ENCODE measurements at regions not wholly inside any gene's neighbourhood (a gene's known extent, or its start where the extent isn't known, plus 50 kb on each side); places are given as distances from the start of the nearest gene placed in this dataset.

DNA sequence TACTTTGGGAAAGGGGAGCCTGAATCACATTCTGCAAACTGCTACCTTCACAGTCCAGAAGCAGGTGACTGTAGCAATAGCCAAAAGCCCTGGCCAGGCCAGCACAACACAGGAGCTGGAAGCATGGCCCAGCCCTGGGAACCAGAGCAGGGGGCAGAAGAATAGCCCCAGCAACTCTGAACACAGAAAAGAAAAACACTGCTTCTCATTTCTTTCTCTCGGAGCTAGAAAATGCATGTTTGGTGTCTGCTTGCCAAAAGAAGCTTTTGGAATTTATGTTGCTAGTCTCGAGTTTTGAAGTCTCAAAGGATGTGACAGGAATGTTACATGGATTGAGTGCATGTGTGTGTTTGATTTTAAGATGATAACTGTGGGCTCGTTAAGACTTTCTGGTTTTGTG lies 79.8 kb upstream of the SCAF8 start:
- H3K27me3 Mint-ChIP-seq (ENCODE audit: low read depth): peaks cover 6% of the 10 kb centered on the region
- no peaks in the 10 kb centered on the region for H3K9me3 Mint-ChIP-seq
- no peak overlapping the region for H3K27ac Mint-ChIP-seq
- no peak overlapping the region for H3K4me3 Mint-ChIP-seq
- no peak for ATAC-seq (replicated peaks in 1 of 2)
- H3K4me1 Mint-ChIP-seq (ENCODE audit: low read depth): no peaks in the 10 kb centered on the region
- no peak for DNase-seq
- peaks cover 2% of the 10 kb centered on the region in 2 donors for H3K36me3 Mint-ChIP-seq (ENCODE audit: insufficient read depth in 2 of 2)

DNA sequence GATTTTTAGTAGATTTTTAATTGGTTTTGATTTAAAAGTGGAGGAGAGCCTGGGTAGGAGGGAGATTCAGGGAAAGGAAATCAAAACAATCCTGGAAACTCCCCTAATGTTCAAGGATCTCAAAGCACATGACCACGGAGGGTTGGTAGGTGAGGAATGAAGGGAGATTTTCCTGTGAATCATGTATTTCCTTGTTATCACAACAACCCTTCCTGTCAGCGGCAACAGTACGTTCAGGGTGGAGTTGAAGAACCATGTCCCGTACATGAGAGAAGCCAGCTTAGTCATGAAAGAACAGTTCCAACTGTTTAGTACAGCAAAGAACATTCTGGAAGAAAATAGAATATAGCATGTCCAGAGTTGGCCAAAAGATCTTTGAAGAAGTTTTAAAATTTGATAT lies 79.4 kb upstream of the SCAF8 start:
- H3K4me3 Mint-ChIP-seq: no peak overlapping the region
- H3K4me1 Mint-ChIP-seq (ENCODE audit: low read depth): no peaks in the 10 kb centered on the region
- no peak for DNase-seq
- ATAC-seq (replicated peaks in 1 of 2): no peak
- H3K27ac Mint-ChIP-seq: no peak overlapping the region
- peaks cover 6% of the 10 kb centered on the region for H3K27me3 Mint-ChIP-seq (ENCODE audit: low read depth)
- peaks cover 2% of the 10 kb centered on the region in 2 donors for H3K36me3 Mint-ChIP-seq (ENCODE audit: insufficient read depth in 2 of 2)
- H3K9me3 Mint-ChIP-seq: no peaks in the 10 kb centered on the region

DNA sequence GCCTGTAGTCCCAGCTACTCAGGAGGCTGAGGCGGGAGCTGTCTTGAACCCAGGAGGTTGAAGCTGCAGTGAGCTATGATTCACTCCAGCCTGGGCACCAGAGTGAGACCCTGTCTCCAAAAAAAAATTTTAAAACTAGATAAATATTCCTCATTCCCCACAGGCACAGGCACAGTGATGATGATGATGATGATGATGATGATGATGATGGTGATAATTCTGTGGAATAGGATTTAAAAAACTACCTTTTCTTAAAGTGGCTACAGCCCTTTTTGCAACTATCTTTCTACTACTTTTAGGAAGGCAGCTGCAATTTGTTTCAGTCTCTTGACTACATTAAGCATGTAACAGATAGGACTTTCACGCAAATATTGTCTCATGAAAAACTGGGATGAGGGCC lies 76.6 kb upstream of the SCAF8 start:
- no peak overlapping the region for H3K27ac Mint-ChIP-seq
- no peaks in the 10 kb centered on the region for H3K36me3 Mint-ChIP-seq (ENCODE audit: insufficient read depth in 2 of 2)
- H3K27me3 Mint-ChIP-seq (ENCODE audit: low read depth): peaks cover 6% of the 10 kb centered on the region
- H3K9me3 Mint-ChIP-seq: no peaks in the 10 kb centered on the region
- H3K4me1 Mint-ChIP-seq (ENCODE audit: low read depth): no peaks in the 10 kb centered on the region
- ATAC-seq (replicated peaks in 1 of 2) (no peak), DNase-seq (no peak)
- no peak overlapping the region for H3K4me3 Mint-ChIP-seq

DNA sequence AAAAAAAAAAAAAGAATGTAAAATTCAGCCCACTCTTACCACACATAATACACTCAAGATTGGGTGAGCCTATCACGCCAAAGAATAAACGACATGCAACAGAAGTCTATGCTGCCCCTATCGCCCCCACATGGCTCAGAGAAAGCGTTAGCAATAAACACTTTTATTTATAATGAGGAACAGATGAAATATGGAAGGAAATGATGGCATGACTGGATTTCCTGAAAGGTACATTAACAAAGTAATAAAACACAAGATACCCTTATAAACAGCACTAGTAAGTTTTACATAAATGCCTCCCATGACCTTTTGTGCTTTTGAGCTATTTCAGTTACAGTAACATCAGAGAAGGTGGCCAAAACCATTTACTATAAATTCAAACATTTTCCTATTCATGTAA lies 71.4 kb upstream of the SCAF8 start:
- Mint-ChIP-seq H3K9me3 (no peaks in the 10 kb centered on the region), H3K4me3 (no peak overlapping the region), H3K27ac (no peak overlapping the region), H3K4me1 (ENCODE audit: low read depth) (no peaks in the 10 kb centered on the region), H3K36me3 (ENCODE audit: insufficient read depth in 2 of 2) (no peaks in the 10 kb centered on the region), H3K27me3 (ENCODE audit: low read depth) (peaks cover 6% of the 10 kb centered on the region)
- DNase-seq (no peak), ATAC-seq (replicated peaks in 1 of 2) (no peak)

DNA sequence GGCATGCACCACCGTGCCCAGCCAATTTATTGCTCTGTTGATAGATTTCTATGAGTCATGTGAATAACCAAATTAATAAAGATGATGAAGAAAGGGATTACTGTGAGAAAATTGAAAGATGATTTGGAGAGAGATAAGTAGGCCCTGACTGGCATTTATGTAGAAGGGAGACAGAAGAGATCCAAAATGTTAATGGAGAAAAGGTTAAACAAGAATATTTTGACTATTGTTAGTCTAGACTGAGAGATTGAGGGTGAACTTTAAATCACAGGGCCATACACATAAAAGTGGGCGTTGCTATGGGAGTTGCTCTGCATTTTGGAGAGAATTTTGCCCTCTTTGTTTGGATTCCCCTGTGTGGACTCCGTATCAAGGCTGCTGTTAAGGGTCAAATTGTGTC lies 68.9 kb upstream of the SCAF8 start:
- no peak overlapping the region for H3K4me3 Mint-ChIP-seq
- H3K4me1 Mint-ChIP-seq (ENCODE audit: low read depth): no peaks in the 10 kb centered on the region
- no peaks in the 10 kb centered on the region for H3K9me3 Mint-ChIP-seq
- no peaks in the 10 kb centered on the region for H3K36me3 Mint-ChIP-seq (ENCODE audit: insufficient read depth in 2 of 2)
- ATAC-seq (replicated peaks in 1 of 2) (no peak), DNase-seq (no peak)
- H3K27ac Mint-ChIP-seq: no peak overlapping the region
- no peaks in the 10 kb centered on the region for H3K27me3 Mint-ChIP-seq (ENCODE audit: low read depth)

DNA sequence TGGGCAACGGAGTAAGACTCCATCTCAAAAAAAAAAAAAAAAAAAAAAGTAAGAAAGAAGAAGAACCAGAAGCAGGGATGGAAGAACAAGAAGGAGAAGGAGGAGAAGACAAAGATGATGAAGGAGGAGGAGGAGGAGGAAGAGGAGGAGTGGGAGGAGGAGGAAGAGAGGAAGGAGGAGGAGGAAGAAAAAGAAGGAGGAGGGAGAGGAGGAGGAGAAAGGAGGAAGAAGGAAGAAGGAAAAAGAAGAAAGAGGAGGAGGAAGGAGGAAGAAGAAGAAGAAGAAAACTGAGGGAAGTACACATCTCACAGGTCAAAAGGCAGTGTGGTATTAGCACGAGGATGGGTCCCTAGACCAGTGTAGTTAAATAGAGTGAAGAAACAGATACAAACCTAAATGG lies 65.1 kb upstream of the SCAF8 start:
- Mint-ChIP-seq H3K27ac (no peak overlapping the region), H3K9me3 (no peaks in the 10 kb centered on the region), H3K27me3 (ENCODE audit: low read depth) (no peaks in the 10 kb centered on the region), H3K4me1 (ENCODE audit: low read depth) (no peaks in the 10 kb centered on the region), H3K36me3 (ENCODE audit: insufficient read depth in 2 of 2) (no peaks in the 10 kb centered on the region), H3K4me3 (no peak overlapping the region)
- DNase-seq (no peak), ATAC-seq (replicated peaks in 1 of 2) (no peak)

DNA sequence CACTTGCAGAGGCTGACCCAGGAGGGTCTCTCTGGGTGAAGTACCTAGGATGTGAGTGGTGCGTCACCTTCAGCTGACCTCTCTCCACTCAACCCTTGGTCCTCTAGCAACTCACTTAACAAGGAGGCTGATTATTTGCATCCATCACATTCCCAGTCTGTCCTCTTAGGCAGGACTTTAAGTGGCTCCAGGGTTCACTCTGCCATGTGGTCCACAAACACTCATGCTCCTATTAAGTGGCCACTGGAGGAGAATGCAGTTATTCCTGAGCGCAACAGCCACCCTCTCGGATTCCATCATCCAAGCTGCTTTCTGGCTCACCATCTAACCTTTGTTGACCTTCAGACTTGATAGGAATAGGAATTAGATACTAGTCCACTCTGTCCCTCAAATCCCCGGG lies 61.1 kb upstream of the SCAF8 start:
- DNase-seq: no peak
- H3K9me3 Mint-ChIP-seq: no peaks in the 10 kb centered on the region
- no peak overlapping the region for H3K4me3 Mint-ChIP-seq
- no peaks in the 10 kb centered on the region for H3K4me1 Mint-ChIP-seq (ENCODE audit: low read depth)
- H3K27me3 Mint-ChIP-seq (ENCODE audit: low read depth): no peaks in the 10 kb centered on the region
- H3K27ac Mint-ChIP-seq: no peak overlapping the region
- H3K36me3 Mint-ChIP-seq (ENCODE audit: insufficient read depth in 2 of 2): no peaks in the 10 kb centered on the region
- no peak for ATAC-seq (replicated peaks in 1 of 2)

DNA sequence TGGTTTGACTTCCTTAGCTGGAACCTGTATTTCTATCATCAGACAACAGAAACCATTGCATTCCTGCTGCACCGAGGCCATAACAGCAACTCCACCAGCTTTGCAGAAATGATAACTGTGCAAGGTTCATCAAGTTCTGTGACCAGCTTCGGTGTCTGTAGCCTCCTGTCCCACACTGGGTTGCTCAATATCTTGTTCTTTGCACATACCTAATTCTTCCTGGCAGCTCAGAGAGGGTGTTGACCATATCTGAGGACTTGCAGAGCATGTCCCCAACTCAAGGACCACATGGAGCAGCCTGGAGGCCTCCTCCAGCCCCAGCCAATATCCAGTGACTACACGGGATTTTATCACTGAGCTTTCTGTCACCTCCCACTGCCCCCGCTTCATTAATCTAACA lies 59.3 kb upstream of the SCAF8 start:
- ATAC-seq (replicated peaks in 1 of 2): no peak

DNA sequence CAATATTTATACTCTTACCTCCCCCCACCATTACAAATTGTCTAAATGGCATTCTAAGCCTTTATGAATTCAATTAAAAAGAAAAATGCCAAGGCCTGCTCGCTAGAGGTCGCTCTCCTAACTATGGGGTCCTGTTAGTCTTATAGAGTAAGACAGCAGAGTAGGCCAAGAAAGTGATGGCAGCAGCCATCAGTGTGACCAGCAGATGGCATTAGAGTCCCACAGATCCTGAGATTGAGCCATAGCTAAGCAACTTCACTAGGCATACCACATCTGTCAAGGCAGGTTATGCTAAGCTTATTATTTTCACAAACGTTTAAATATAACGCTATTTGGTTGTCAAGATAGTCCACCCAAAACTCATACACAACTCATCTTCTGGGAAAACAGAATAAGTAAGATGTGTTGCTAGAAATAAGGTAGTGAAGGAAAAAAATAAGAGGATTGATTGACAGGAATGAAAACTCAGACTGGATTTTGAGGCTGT lies 57.6 kb upstream of the SCAF8 start:
- Mint-ChIP-seq H3K27ac (no peak overlapping the region), H3K9me3 (no peaks in the 10 kb centered on the region), H3K4me1 (ENCODE audit: low read depth) (no peaks in the 10 kb centered on the region), H3K4me3 (no peak overlapping the region), H3K27me3 (ENCODE audit: low read depth) (no peaks in the 10 kb centered on the region), H3K36me3 (ENCODE audit: insufficient read depth in 2 of 2) (no peaks in the 10 kb centered on the region)
- ATAC-seq (replicated peaks in 1 of 2) (peak; percentile 100), DNase-seq (peak; percentile 85 to 86)

More for the DNA sequence above, 59.3 kb upstream of the SCAF8 start:
- Mint-ChIP-seq H3K36me3 (ENCODE audit: insufficient read depth in 2 of 2) (no peaks in the 10 kb centered on the region), H3K27me3 (ENCODE audit: low read depth) (no peaks in the 10 kb centered on the region), H3K27ac (no peak overlapping the region), H3K9me3 (no peaks in the 10 kb centered on the region), H3K4me1 (ENCODE audit: low read depth) (no peaks in the 10 kb centered on the region), H3K4me3 (no peak overlapping the region)
- no peak for DNase-seq

DNA sequence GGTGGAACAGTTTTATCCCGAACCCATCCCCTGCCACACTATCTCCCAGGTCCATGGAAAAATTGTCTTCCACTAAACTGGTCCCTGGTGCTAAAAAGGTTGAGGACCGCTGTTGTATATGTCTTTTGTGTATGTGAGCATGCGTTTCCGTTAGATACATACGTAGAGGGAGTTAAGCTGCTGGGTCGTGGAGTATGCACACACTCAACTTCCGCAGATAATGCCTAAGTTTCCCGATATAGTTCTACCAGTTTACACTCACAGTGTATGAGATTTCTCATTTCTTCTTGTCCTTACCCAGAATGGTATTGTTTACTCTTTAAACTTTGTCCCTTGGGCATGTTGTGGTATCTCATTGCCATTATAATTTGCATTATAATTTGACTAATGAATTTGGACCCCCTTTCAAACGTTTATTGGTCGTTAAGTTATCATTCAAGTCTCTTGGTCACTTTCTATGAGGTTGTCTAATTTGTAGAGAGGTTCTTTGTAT lies 50.5 kb upstream of the SCAF8 start:
- no peak overlapping the region for H3K4me3 Mint-ChIP-seq
- no peaks in the 10 kb centered on the region for H3K9me3 Mint-ChIP-seq
- no peaks in the 10 kb centered on the region for H3K27me3 Mint-ChIP-seq (ENCODE audit: low read depth)
- DNase-seq: no peak
- no peaks in the 10 kb centered on the region for H3K36me3 Mint-ChIP-seq (ENCODE audit: insufficient read depth in 2 of 2)
- no peak for ATAC-seq (replicated peaks in 1 of 2)
- H3K27ac Mint-ChIP-seq: no peak overlapping the region
- H3K4me1 Mint-ChIP-seq (ENCODE audit: low read depth): peaks cover 15% of the 10 kb centered on the region

All from activated T-cell treated with anti-CD3 and anti-CD28 coated beads, Interleukin-2, amount 50 U/mL, for 72 hours (primary cell).